Transverse colon (tissue), 3 donors: ENCODE measurements at regions not wholly inside any gene's neighbourhood (a gene's known extent, or its start where the extent isn't known, plus 50 kb on each side); places are given as distances from the start of the nearest gene placed in this dataset.

Experiments
- CTCF ChIP-seq, 5 experiments: fragments of 200-600 bp in 3 of 5; fragments of 450-650 bp in 2 of 5; sonication (generic) in 3 of 5; IDR thresholded peaks; 1 replicate in 2 of 5; 2 replicates in 3 of 5; pipeline ENCODE4 v1.5.1; 2016 to 2017; ENCODE audit warnings: antibody characterized with exemption in 5 of 5, inconsistent platforms in 3 of 5, mild to moderate bottlenecking in 2 of 5, moderate library complexity in 1 of 5
- POLR2A ChIP-seq: fragments of 450-650 bp; IDR thresholded peaks from one replicate; pipeline ENCODE4 v1.6.1; 2016; ENCODE audit warnings: antibody characterized with exemption, mild to moderate bottlenecking, moderate library complexity

GRCh38 chr7:68457481-68457880 lies 1140.8 kb upstream of the AUTS2 start:
- TF ChIP-seq CTCF (IDR thresholded peaks at IDR 0.05), result no peak
- no peak for TF ChIP-seq POLR2A
